GM03348 (cell line): ENCODE measurements at regions not wholly inside any gene's neighbourhood (a gene's known extent, or its start where the extent isn't known, plus 50 kb on each side); places are given as distances from the start of the nearest gene placed in this dataset.

ENCODE experiments used
- DNase-seq: peaks from one replicate; pipeline ENCODE4 v3.0.0; 2012; ENCODE audit warnings: low spot score

DNA sequence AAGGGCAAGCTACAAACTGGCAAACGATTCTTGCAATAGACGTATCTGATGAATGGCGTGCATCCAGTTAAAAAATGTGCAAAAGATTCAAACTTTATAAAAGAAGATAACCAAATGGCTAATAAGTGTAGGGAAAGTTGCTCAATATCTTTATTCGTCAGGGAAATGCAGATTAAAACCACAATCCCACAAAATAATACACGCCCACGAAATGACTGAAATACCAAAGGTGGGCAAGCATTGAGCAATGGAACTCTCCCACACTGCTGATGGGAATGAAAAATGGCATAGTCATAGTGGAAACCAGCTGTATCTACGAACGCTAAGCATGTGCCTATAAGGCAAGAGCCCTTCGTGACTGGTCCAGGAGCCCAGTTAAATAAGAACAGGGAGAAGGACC lies 168.6 kb upstream of the SIX2 start:
- DNase-seq, result peak; percentile 87

DNA sequence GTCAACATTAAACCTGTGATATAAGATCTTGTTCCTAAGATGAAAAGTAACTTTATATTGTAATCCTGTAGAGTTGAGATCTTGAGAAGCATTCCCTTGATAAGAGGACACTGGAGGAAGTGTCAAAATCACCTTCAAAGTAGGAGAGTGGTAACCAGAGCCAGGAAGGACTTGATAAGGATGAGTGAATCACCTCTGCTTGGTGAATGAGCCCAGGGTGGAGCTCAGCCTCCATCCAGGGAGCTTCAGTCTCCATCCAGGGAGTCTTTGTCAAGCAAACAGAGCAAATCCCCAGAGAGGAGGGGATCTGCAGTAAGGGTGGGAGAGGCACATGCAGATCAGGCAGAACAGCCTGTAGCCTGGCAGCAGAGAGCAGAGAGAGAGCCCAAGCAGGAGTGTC lies 167.1 kb upstream of the SIX2 start:
- no peak for DNase-seq

GRCh38 chr2:45173513-45173912 lies 164.3 kb upstream of the SIX2 start:
- DNase-seq, result peak; percentile 70

DNA sequence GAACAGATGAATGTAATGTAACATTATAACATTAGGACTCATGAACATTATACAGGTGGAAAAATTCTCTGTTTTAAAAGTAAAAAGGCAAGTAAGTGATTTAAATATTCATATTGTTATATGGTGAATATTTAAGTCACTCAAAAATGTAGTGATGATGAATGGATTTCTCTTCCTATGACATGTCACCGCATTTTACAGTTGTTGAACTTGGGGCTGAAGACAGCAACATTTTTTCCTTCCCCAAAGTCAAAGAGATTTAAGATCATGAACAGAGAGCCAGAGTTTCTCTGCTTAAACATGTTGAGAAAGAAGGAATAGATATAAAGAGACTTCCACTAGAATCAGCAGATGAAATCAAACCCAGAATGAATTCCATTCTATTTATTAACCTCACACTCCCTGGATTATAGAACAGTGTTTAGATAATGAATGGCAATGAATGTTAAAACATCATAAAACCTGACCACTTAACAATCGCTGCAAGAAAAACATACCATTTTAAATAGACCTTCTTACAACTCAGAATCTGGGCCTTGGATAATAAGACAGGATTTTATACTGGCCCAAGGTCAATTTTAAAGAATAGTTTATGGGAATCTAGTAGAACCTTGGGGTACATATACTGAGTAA lies 163.6 kb upstream of the SIX2 start:
- no peak for DNase-seq

GRCh38 chr2:45172142-45172541 lies 162.9 kb upstream of the SIX2 start:
- DNase-seq, result no peak

DNA sequence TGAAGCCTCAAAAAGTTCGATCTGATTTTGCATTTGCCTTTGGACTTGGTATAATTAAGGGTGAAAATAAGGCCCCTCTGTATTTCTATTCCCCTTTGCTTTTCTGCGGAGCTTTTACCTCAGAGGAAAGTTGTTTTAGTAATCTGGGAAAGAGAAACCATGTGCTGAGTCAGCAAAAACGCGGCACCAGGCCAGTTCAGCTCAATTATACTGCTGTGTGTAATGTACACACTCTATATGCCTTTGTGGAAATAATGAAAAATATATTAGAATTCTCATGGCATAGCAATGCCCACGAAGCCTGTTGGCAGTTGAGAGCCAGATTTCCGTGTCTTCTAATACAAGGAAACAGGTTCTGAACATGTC lies 161.9 kb upstream of the SIX2 start:
- no peak for DNase-seq

DNA sequence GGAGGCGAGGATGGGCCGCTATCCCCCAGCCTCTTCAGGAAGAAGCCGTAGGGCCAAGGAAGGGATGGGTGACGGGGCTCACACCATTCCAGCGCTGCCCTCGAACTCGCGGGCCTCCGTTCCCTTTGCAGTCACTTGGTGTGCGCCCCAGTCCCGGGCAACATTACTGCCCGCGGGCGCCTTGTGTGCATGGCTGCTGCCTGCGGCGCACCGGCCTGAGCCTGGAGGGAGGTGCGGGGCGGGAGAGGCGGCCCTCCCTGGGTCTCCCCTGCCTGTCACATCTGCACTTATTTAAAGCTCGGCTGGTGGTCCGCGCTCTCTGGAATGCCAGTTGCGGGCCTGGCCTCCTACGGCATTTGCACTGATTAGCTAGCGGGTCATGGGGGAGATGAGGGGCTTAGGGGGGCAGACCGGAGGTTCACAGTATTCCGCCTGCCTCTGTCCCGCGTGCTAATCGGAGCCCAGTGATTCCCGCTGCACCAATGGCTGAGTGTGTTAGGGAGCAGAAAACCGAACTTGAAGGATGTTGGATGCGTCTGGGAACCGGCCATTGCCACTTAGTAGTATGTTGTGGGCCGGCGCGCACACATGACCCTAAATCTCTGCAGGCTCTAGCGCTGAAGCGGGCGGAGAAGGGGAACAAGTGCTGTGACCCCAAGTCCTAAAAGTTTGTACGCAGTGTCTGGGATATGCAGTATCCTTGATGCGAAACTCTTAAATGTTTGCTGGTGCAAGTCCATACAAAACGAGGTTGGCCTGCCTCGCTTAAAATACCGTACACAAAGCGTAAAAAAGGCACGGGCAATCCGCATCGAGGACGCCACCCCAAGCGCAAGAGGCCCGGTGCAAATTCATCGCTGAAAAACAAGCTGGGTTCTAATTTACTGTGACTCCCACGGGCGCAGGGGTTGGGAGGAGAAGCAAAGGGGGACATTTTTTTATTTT lies 161.2 kb upstream of the SIX2 start:
- no peak for DNase-seq

GRCh38 chr2:45169339-45170190 lies 160.3 kb upstream of the SIX2 start:
- peak; percentile 59 for DNase-seq

GRCh38 chr2:45168711-45169338 lies 159.6 kb upstream of the SIX2 start:
- DNase-seq, result peak; percentile 40

GRCh38 chr2:45167920-45168629 lies 158.8 kb upstream of the SIX2 start:
- no peak for DNase-seq

- DNase-seq, result no peak
Observed at GRCh38 chr2:45166229-45166890, 157.1 kb upstream of the SIX2 start.

DNA sequence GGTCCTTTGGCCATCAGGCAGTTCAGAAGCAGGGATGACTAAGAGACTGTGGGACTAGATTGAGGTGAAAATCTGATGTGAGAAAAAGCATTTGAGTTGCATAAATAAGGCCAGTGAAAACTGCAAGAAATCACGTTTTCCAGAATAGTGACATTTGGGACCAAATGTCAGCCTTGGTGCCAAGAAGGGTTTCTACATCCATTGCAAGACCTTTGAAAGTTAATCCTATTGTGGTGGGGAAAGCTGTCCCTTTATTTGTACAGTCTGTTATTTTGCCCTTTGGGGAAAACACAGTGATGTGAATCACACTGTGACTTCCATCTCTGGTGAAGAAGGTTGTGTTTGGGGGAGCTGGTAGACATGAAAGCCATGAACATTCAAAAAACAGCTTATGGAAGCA lies 153.5 kb upstream of the SIX2 start:
- DNase-seq, result no peak

GRCh38 chr2:45156605-45157004 lies 147.4 kb upstream of the SIX2 start:
- no peak for DNase-seq

- DNase-seq, result no peak
Observed at GRCh38 chr2:45154606-45155155, 145.4 kb upstream of the SIX2 start.

DNA sequence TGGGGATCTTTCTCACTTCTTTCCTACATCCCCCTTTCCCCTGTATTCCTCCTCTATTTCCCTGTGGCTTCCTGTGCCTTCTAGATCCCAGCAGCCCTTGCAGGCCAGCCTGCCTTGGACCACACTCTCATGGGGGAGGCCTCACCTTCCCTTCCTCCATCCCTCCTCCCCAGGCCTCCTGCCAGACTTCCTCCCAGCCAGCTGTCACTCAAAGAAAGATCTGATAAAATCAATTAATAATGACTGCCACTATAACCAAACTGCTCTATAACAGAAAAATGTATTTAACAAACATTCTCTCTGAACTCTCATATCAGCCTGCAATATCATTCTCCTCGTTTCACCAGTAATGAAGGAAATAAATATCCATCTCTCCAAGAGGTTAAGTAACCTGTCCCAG lies 144.9 kb upstream of the SIX2 start:
- no peak for DNase-seq

DNA sequence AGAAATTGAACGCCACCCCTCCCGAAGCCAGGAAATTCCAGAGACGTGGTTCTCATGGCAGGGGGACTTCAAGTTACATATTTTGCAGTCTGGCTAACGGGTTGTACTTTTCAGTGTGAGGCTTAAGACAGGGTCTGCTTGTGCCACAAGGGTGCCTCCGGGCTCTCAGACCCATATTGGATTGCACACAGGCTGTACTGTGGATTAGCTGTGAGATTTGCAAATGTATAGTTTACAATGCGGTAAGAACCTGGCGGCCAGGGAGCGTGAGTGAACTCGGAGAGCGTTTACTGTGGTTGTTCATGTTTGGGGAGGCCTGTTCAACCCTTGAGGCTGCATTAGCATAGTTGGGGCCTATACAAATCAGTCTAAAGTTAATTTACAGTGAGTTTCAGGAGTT lies 143.9 kb upstream of the SIX2 start:
- DNase-seq, result no peak

DNA sequence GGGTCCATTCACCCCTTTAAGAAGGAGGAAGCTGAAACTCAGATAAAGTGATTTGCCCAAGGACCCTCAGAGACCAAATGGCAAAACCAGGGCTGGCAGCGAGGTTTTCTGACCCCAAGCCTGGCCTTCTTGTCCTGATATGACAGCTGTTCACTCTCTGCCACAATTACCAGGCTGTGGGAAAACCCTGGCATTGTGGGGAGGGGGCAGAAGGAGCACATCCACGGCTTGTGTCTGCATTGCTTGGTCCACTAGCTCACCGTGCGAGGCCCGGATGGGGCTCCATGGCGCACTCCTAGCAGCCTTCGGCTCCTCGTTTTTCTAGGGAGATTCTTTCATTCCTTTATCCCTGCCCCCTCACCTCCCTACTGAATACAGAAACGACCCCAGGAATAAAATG lies 143.4 kb upstream of the SIX2 start:
- no peak for DNase-seq

- no peak for DNase-seq
Observed at GRCh38 chr2:45145073-45145899, 136.0 kb upstream of the SIX2 start.
